H1 (cell line): ENCODE measurements at regions not wholly inside any gene's neighbourhood (a gene's known extent, or its start where the extent isn't known, plus 50 kb on each side); places are given as distances from the start of the nearest gene placed in this dataset.

Experiments
- ATF2 ChIP-seq: IDR thresholded peaks from 2 replicates; pipeline ENCODE4 v1.6.1; 2012; ENCODE audit warnings: low read length, inconsistent platforms
- ATF3 ChIP-seq: IDR thresholded peaks from 2 replicates; pipeline ENCODE4 v1.6.1; 2011; ENCODE audit warnings: low read depth, mild to moderate bottlenecking, low read length; ENCODE audit not compliant: insufficient read depth
- CTCF ChIP-seq, 3 experiments: IDR thresholded peaks; 1 replicate in 2 of 3; 2 replicates in 1 of 3; pipeline versions ENCODE4 v1.5.1 to v1.6.1; 2011; ENCODE audit warnings: low read length in 3 of 3, mild to moderate bottlenecking in 3 of 3, inconsistent platforms in 2 of 3, low read depth in 1 of 3, moderate library complexity in 1 of 3; ENCODE audit not compliant: insufficient read depth in 1 of 3; ENCODE audit errors: control extremely low read depth in 1 of 3
- EZH2 ChIP-seq: fragments of 200-600 bp; sonication (generic); IDR thresholded peaks from 2 replicates; pipeline ENCODE4 v1.7.1; 2012; ENCODE audit warnings: low read depth, mild to moderate bottlenecking, moderate library complexity, low read length, inconsistent platforms; ENCODE audit not compliant: severe bottlenecking
- GTF2F1 ChIP-seq: IDR thresholded peaks from 2 replicates; pipeline ENCODE4 v1.6.1; 2012; ENCODE audit warnings: low read depth, low read length, improper control_type of control experiment, borderline replicate concordance
- JUN ChIP-seq: IDR thresholded peaks from 2 replicates; pipeline ENCODE4 v1.6.1; 2011; ENCODE audit warnings: low read depth, mild to moderate bottlenecking, improper control_type of control experiment, low read length
- KDM1A ChIP-seq: fragments of 200-600, 300-600 bp; sonication (generic); IDR thresholded peaks from 2 replicates; pipeline ENCODE4 v1.7.1; 2016; ENCODE audit warnings: mild to moderate bottlenecking, low read length, borderline replicate concordance
- KDM5A ChIP-seq: fragments of 200-600 bp; IDR thresholded peaks from 2 replicates; pipeline ENCODE4 v1.7.1; 2012; ENCODE audit warnings: mild to moderate bottlenecking, low read length, inconsistent platforms, mixed read lengths
- NRF1 ChIP-seq: IDR thresholded peaks from 2 replicates; pipeline ENCODE4 v1.6.1; 2011; ENCODE audit warnings: mild to moderate bottlenecking, low read depth, low read length, improper control_type of control experiment
- POLR2A ChIP-seq, 2 experiments: IDR thresholded peaks; 1 replicate in 1 of 2; 2 replicates in 1 of 2; pipeline ENCODE4 v1.6.1; 2011; ENCODE audit warnings: low read depth in 2 of 2, low read length in 2 of 2, mild to moderate bottlenecking in 2 of 2; ENCODE audit errors: control extremely low read depth in 1 of 2
- RAD21 ChIP-seq, 2 experiments: IDR thresholded peaks in 1 of 2; conservative IDR thresholded peaks in 1 of 2; 2 replicates each; pipeline ENCODE4 v1.6.1; 2011; ENCODE audit warnings: low read depth in 2 of 2, low read length in 2 of 2, improper control_type of control experiment in 1 of 2, inconsistent platforms in 1 of 2, mild to moderate bottlenecking in 1 of 2, moderate library complexity in 1 of 2
- SP2 ChIP-seq: IDR thresholded peaks from 2 replicates; pipeline ENCODE4 v1.6.1; 2012; ENCODE audit warnings: mild to moderate bottlenecking, low read length, inconsistent platforms
- TAF1 ChIP-seq: IDR thresholded peaks from 2 replicates; pipeline ENCODE4 v1.6.1; 2011; ENCODE audit warnings: mild to moderate bottlenecking, low read depth, low read length

- TF ChIP-seq ATF3 (no peak), POLR2A (IDR thresholded peaks at IDR 0.05; ENCODE audit: control extremely low read depth in 1 of 2, low read depth in 2 of 2, low read length in 2 of 2) (no peak), CTCF (IDR thresholded peaks at IDR 0.05; ENCODE audit: control extremely low read depth in 1 of 3, insufficient read depth in 1 of 3, low read depth in 1 of 3, low read length in 3 of 3) (no peak), KDM1A (no peak), KDM5A (no peak), SP2 (no peak), RAD21 (IDR thresholded peaks at IDR 0.05 in 1 of 2, conservative IDR thresholded peaks at IDR 0.05 in 1 of 2; ENCODE audit: low read depth in 2 of 2, low read length in 2 of 2) (no peak), ATF2 (no peak), JUN (no peak), NRF1 (no peak), TAF1 (no peak), GTF2F1 (no peak), EZH2 (no peak)
Measured at GRCh38 chr11:127424661-127425060, 424.1 kb upstream of the KIRREL3 start.
